ENCODE measurements at regions not wholly inside any gene's neighbourhood (a gene's known extent, or its start where the extent isn't known, plus 50 kb on each side); places are given as distances from the start of the nearest gene placed in this dataset.

GRCh38 chr4:122997463-122998101 lies 75.2 kb upstream of the NUDT6 start:
- TF ChIP-seq, protein P1, sequence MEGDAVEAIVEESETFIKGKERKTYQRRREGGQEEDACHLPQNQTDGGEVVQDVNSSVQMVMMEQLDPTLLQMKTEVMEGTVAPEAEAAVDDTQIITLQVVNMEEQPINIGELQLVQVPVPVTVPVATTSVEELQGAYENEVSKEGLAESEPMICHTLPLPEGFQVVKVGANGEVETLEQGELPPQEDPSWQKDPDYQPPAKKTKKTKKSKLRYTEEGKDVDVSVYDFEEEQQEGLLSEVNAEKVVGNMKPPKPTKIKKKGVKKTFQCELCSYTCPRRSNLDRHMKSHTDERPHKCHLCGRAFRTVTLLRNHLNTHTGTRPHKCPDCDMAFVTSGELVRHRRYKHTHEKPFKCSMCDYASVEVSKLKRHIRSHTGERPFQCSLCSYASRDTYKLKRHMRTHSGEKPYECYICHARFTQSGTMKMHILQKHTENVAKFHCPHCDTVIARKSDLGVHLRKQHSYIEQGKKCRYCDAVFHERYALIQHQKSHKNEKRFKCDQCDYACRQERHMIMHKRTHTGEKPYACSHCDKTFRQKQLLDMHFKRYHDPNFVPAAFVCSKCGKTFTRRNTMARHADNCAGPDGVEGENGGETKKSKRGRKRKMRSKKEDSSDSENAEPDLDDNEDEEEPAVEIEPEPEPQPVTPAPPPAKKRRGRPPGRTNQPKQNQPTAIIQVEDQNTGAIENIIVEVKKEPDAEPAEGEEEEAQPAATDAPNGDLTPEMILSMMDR (IDR thresholded peaks at IDR 0.05) = no peak
- TF ChIP-seq POLR2A (IDR thresholded peaks at IDR 0.05) = no peak

Measured in adrenal gland (tissue), 5 donors.